KG1 (cell line): ENCODE measurements at regions not wholly inside any gene's neighbourhood (a gene's known extent, or its start where the extent isn't known, plus 50 kb on each side); places are given as distances from the start of the nearest gene placed in this dataset.

ENCODE experiments used
- DNase-seq: peaks from one replicate; lab custom pipeline; 2025; lab: John Stamatoyannopoulos, UW

GRCh38 chr6:26149240-26149639, 62.0 kb downstream of the HFE start:
- no peak for DNase-seq

GRCh38 chr6:26152226-26153101, 65.2 kb downstream of the HFE start:
- no peak for DNase-seq

- no peak for DNase-seq
Observed at GRCh38 chr6:26155061-26155930, 68.1 kb downstream of the HFE start.

GRCh38 chr6:26156105-26156849, 69.0 kb downstream of the HFE start:
- DNase-seq: peak; percentile 79

GRCh38 chr6:26156850-26157250, 69.6 kb downstream of the HFE start:
- DNase-seq: no peak

GRCh38 chr6:26157251-26158075, 70.2 kb downstream of the HFE start:
- peak; percentile 92 for DNase-seq

- DNase-seq: no peak
Observed at GRCh38 chr6:26158076-26158580, 70.9 kb downstream of the HFE start.

- peak; percentile 92 for DNase-seq
Observed at GRCh38 chr6:26158581-26159356, 71.5 kb downstream of the HFE start.

- DNase-seq: no peak
Observed at GRCh38 chr6:26159357-26160273, 72.4 kb downstream of the HFE start.

- DNase-seq: no peak
Observed at GRCh38 chr6:26161322-26161721, 74.1 kb downstream of the HFE start.

GRCh38 chr6:26162399-26162798, 75.2 kb downstream of the HFE start:
- DNase-seq: no peak

GRCh38 chr6:26163427-26164119, 76.3 kb downstream of the HFE start:
- no peak for DNase-seq

- DNase-seq: no peak
Observed at GRCh38 chr6:26164120-26164505, 76.9 kb downstream of the HFE start.

GRCh38 chr6:26165261-26165790, 78.1 kb downstream of the HFE start:
- DNase-seq: no peak

GRCh38 chr6:26170181-26170580, 83.0 kb downstream of the HFE start:
- DNase-seq: no peak

- no peak for DNase-seq
Observed at GRCh38 chr6:26170951-26171841, 84.0 kb downstream of the HFE start.

- no peak for DNase-seq
Observed at GRCh38 chr6:26172608-26172968, 85.4 kb downstream of the HFE start.

GRCh38 chr6:26173836-26174145, 86.6 kb downstream of the HFE start:
- DNase-seq: no peak
